A673 (cell line): ENCODE measurements at regions not wholly inside any gene's neighbourhood (a gene's known extent, or its start where the extent isn't known, plus 50 kb on each side); places are given as distances from the start of the nearest gene placed in this dataset.
"Not testable (repeated sequence)": the region's sequence is repeated elsewhere in the genome, so short reads cannot be mapped to it uniquely, and the experiment has no call there.

Source experiments
- BruUV-seq: library from RNA; stranded (reverse); fragments of 400-500 nt; replicated peaks from 2 replicates; lab custom pipeline; 2021; lab: Mats Ljungman, UMichigan
- CTCF ChIA-PET: fragments of 300-600 bp; sonication (Branson Sonifier 250); formaldehyde crosslinking; loops from one replicate; lab custom pipeline; 2022; ENCODE audit warnings: antibody characterized with exemption; lab: Charles Lee
- POLR2A ChIA-PET: fragments of 300-600 bp; sonication (Branson Sonifier 250); formaldehyde crosslinking; loops from one replicate; lab custom pipeline; 2022; ENCODE audit warnings: antibody characterized with exemption; ENCODE audit not compliant: low non-redundant PET; lab: Charles Lee
- DNase-seq: peaks from one replicate; pipeline ENCODE4 v3.0.0-alpha.2; 2015; ENCODE audit warnings: low spot score
- H3K27ac ChIP-seq: fragments of 200-600 bp; sonication (generic); 2 replicates; pipeline ENCODE4 v1.5.1; 2016; ENCODE audit warnings: mixed run types, low read depth, mild to moderate bottlenecking, mixed read lengths, antibody characterized with exemption, low read length; ENCODE audit not compliant: poor library complexity, severe bottlenecking
- H3K27me3 ChIP-seq: fragments of 200-600 bp; sonication (generic); replicated peaks from 2 replicates; pipeline ENCODE4 v1.6.1; 2017; ENCODE audit warnings: mixed run types, low read depth, mild to moderate bottlenecking, mixed read lengths, antibody characterized with exemption, low read length; ENCODE audit not compliant: insufficient read depth, poor library complexity
- H3K36me3 ChIP-seq: fragments of 200-600 bp; sonication (generic); 2 replicates; pipeline ENCODE4 v1.6.1; 2016; ENCODE audit warnings: mixed run types, mild to moderate bottlenecking, mixed read lengths, antibody characterized with exemption, low read length; ENCODE audit not compliant: insufficient read depth, poor library complexity, severe bottlenecking
- H3K4me1 ChIP-seq: fragments of 200-600 bp; sonication (generic); 2 replicates; pipeline ENCODE4 v1.6.1; 2017; ENCODE audit warnings: mixed run types, mild to moderate bottlenecking, mixed read lengths, antibody characterized with exemption, low read length; ENCODE audit not compliant: insufficient read depth, poor library complexity, severe bottlenecking
- H3K4me3 ChIP-seq: fragments of 200-600 bp; sonication (generic); 2 replicates; pipeline ENCODE4 v1.5.1; 2016; ENCODE audit warnings: low read depth, mixed run types, mild to moderate bottlenecking, mixed read lengths, low read length; ENCODE audit not compliant: poor library complexity, severe bottlenecking
- H3K9me3 ChIP-seq: fragments of 200-600 bp; sonication (generic); 2 replicates; pipeline ENCODE4 v1.6.1; 2016; ENCODE audit warnings: mixed run types, low read depth, mild to moderate bottlenecking, mixed read lengths, antibody characterized with exemption, low read length; ENCODE audit not compliant: poor library complexity, severe bottlenecking
- CTCF ChIP-seq: fragments of 300-800, 200-600 bp; sonication (generic); conservative IDR thresholded peaks from 2 replicates; pipeline ENCODE4 v1.5.1; 2017; ENCODE audit warnings: low read depth, mild to moderate bottlenecking, antibody characterized with exemption, low read length, moderate library complexity, mixed read lengths
- EZH2 ChIP-seq: fragments of 200-600 bp; sonication (generic); IDR thresholded peaks from 2 replicates; pipeline ENCODE4 v1.6.1; 2017; ENCODE audit warnings: borderline replicate concordance, low read depth, mild to moderate bottlenecking, mixed read lengths, antibody characterized with exemption, low read length; ENCODE audit not compliant: poor library complexity, severe bottlenecking
- intact Hi-C: fragments of 100-400 bp; cut with micrococcal nuclease; formaldehyde crosslinking; loops from one replicate; pipeline ENCODE4 v1.10.0; 2022; ENCODE audit not compliant: unreplicated experiment

GRCh38 chr14:85187521-85187920 is 342.4 kb upstream of the FLRT2 start:
- intact Hi-C loops = no loop called here
- BruUV-seq = no TSS peak
- H3K36me3 ChIP-seq = no peaks in the 10 kb centered on the region
- H3K27ac ChIP-seq = no peak overlapping the region
- H3K4me1 ChIP-seq = no peaks in the 10 kb centered on the region
- DNase-seq = no peak
- H3K4me3 ChIP-seq = no peak overlapping the region
- no peaks in the 10 kb centered on the region for H3K9me3 ChIP-seq
- TF ChIP-seq EZH2 = no peak
- TF ChIP-seq CTCF = no peak
- POLR2A ChIA-PET = no interaction called here
- CTCF ChIA-PET = no interaction called here
- no peaks in the 10 kb centered on the region for H3K27me3 ChIP-seq

GRCh38 chr14:85188836-85189235 is 341.1 kb upstream of the FLRT2 start:
- TF ChIP-seq EZH2 = no peak
- TF ChIP-seq CTCF = no peak
- Histone ChIP-seq H3K27ac (no peak overlapping the region), H3K36me3 (no peaks in the 10 kb centered on the region), H3K4me3 (no peak overlapping the region), H3K4me1 (no peaks in the 10 kb centered on the region), H3K9me3 (no peaks in the 10 kb centered on the region), H3K27me3 (no peaks in the 10 kb centered on the region)
- DNase-seq = no peak
- no TSS peak for BruUV-seq
- POLR2A ChIA-PET = no interaction called here
- intact Hi-C loops = no loop called here
- CTCF ChIA-PET = no interaction called here

GRCh38 chr14:85189253-85189652 is 340.7 kb upstream of the FLRT2 start:
- H3K4me1 ChIP-seq, BruUV-seq, H3K27ac ChIP-seq, intact Hi-C loops, H3K4me3 ChIP-seq, H3K27me3 ChIP-seq, POLR2A ChIA-PET, H3K9me3 ChIP-seq, H3K36me3 ChIP-seq, CTCF ChIA-PET, DNase-seq: not testable (repeated sequence)

GRCh38 chr14:85190251-85190650 is 339.7 kb upstream of the FLRT2 start:
- no peaks in the 10 kb centered on the region for H3K9me3 ChIP-seq
- no peaks in the 10 kb centered on the region for H3K36me3 ChIP-seq
- H3K4me3 ChIP-seq = no peak overlapping the region
- intact Hi-C loops = no loop called here
- TF ChIP-seq EZH2 = no peak
- no peak for TF ChIP-seq CTCF
- ChIA-PET CTCF (no interaction called here), POLR2A (no interaction called here)
- no peak overlapping the region for H3K27ac ChIP-seq
- DNase-seq = no peak
- no peaks in the 10 kb centered on the region for H3K4me1 ChIP-seq
- no peaks in the 10 kb centered on the region for H3K27me3 ChIP-seq
- BruUV-seq = no TSS peak
